PC-9 (cell line): ENCODE measurements at regions not wholly inside any gene's neighbourhood (a gene's known extent, or its start where the extent isn't known, plus 50 kb on each side); places are given as distances from the start of the nearest gene placed in this dataset.
"Not testable (repeated sequence)": the region's sequence is repeated elsewhere in the genome, so short reads cannot be mapped to it uniquely, and the experiment has no call there.

Experiments used
- BruUV-seq: library from RNA; stranded (reverse); fragments of 400-500 nt; replicated peaks from 2 replicates; lab custom pipeline; 2021; lab: Mats Ljungman, UMichigan
- CTCF ChIA-PET: fragments of 300-600 bp; sonication (Branson Sonifier 250); formaldehyde crosslinking; loops from one replicate; lab custom pipeline; 2022; ENCODE audit warnings: antibody characterized with exemption; lab: Charles Lee
- POLR2A ChIA-PET: fragments of 300-600 bp; sonication (Branson Sonifier 250); formaldehyde crosslinking; loops from one replicate; lab custom pipeline; 2022; ENCODE audit warnings: antibody characterized with exemption; ENCODE audit not compliant: unreplicated experiment; lab: Charles Lee
- DNase-seq, 2 experiments: peaks; one replicate each; pipeline versions ENCODE4 v3.0.0 to v3.0.0-alpha.2; 2015 to 2022; ENCODE audit warnings: mixed read lengths in 1 of 2
- H2AFZ ChIP-seq: fragments of 200-600 bp; sonication (generic); 2 replicates; pipeline ENCODE4 v1.8.1; 2017; ENCODE audit warnings: antibody characterized with exemption
- H3F3A ChIP-seq: fragments of 200-600 bp; sonication (generic); 2 replicates; pipeline ENCODE4 v1.8.1; 2017; ENCODE audit warnings: antibody characterized with exemption, mild to moderate bottlenecking, low read depth; ENCODE audit not compliant: insufficient read depth
- H3K27ac ChIP-seq: fragments of 200-600 bp; sonication (generic); 2 replicates; pipeline ENCODE4 v1.6.1; 2016; ENCODE audit warnings: mixed run types
- H3K27me3 ChIP-seq: fragments of 200-600 bp; sonication (generic); 2 replicates; pipeline ENCODE4 v1.6.1; 2016; ENCODE audit warnings: low read depth, mixed run types; ENCODE audit not compliant: insufficient read depth
- H3K36me3 ChIP-seq: fragments of 200-600 bp; sonication (generic); 2 replicates; pipeline ENCODE4 v1.6.1; 2016; ENCODE audit warnings: low read depth, mixed run types
- H3K4me1 ChIP-seq: fragments of 200-600 bp; sonication (generic); replicated peaks from 2 replicates; pipeline ENCODE4 v1.6.1; 2016; ENCODE audit warnings: mixed run types; ENCODE audit not compliant: insufficient read depth
- H3K4me2 ChIP-seq: fragments of 200-600 bp; sonication (generic); 2 replicates; pipeline ENCODE4 v1.6.1; 2017; ENCODE audit warnings: mixed run types
- H3K4me3 ChIP-seq: fragments of 200-600 bp; sonication (generic); 2 replicates; pipeline ENCODE4 v1.6.1; 2016; ENCODE audit warnings: mixed run types
- H3K79me2 ChIP-seq: fragments of 200-600 bp; sonication (generic); 2 replicates; pipeline ENCODE4 v1.6.1; 2017; ENCODE audit warnings: low read depth, mixed run types
- H3K9me2 ChIP-seq: fragments of 200-600 bp; sonication (generic); 2 replicates; pipeline ENCODE4 v1.8.1; 2017; ENCODE audit warnings: mild to moderate bottlenecking; ENCODE audit not compliant: insufficient read depth
- H3K9me3 ChIP-seq: fragments of 200-600 bp; sonication (generic); 2 replicates; pipeline ENCODE4 v1.8.1; 2016; ENCODE audit warnings: low read depth; ENCODE audit not compliant: insufficient read depth
- H4K20me1 ChIP-seq: fragments of 200-600 bp; sonication (generic); 2 replicates; pipeline ENCODE4 v1.8.1; 2017; ENCODE audit not compliant: insufficient read depth
- intact Hi-C: fragments of 100-400 bp; cut with micrococcal nuclease; formaldehyde crosslinking; loops from one replicate; pipeline ENCODE4 v1.10.0; 2022; ENCODE audit not compliant: unreplicated experiment

DNA sequence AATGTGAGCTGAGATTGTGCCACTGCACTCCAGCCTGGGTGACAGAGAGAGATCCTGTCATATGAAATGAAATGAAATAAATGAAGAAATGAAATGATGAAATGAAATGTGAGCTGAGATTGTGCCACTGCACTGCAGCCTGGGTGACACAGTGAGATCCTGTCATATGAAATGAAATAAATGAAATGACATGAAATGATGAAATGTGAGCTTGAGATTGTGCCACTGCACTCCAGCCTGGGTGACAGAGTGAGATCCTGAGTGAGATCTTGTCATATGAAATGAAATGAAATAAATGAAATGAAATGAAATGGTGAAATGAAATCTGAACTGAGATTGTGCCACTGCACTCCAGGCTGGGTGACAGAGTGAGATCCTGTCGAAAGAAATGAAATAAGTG lies 58.2 kb upstream of the FAN1 start:
- H3F3A ChIP-seq, intact Hi-C loops, H3K36me3 ChIP-seq, H3K79me2 ChIP-seq, H3K4me3 ChIP-seq, H3K4me2 ChIP-seq, POLR2A ChIA-PET, H2AFZ ChIP-seq, H3K9me2 ChIP-seq, H3K4me1 ChIP-seq, DNase-seq, H3K27me3 ChIP-seq, BruUV-seq, H3K27ac ChIP-seq, H4K20me1 ChIP-seq, H3K9me3 ChIP-seq, CTCF ChIA-PET: not testable (repeated sequence)
